GM21390 (cell line): ENCODE measurements at regions not wholly inside any gene's neighbourhood (a gene's known extent, or its start where the extent isn't known, plus 50 kb on each side); places are given as distances from the start of the nearest gene placed in this dataset.

Source experiments
- ATAC-seq: cut with Tn5 transposase; IDR thresholded peaks from one replicate; pipeline ENCODE4 v1.9.1; 2021; ENCODE audit not compliant: unreplicated experiment

GRCh38 chr6:167731731-167732422 is 94.8 kb upstream of the AFDN start:
- no peak for ATAC-seq

- no peak for ATAC-seq
Observed at GRCh38 chr6:167733740-167734661, 92.7 kb upstream of the AFDN start.

DNA sequence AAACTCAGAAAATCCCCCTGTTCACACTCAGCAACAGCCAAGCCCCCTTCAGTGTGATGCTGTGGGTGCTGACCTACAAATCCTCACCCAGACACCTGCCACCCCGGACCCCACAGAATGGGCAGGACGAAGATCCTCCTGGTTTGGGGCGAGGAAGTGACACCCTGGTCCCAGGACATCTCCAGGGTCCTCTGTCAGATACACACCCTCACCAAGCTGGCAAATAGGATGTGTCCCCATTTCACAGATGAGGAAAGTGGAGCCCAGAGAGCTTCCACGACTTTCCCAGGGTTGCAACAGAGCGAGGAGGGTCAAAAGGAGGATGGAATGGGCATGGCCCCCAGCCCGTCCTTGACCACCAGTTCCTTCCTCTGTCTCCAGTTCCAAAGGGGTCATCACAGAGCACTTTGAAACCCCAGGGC is 92.0 kb upstream of the AFDN start:
- no peak for ATAC-seq

DNA sequence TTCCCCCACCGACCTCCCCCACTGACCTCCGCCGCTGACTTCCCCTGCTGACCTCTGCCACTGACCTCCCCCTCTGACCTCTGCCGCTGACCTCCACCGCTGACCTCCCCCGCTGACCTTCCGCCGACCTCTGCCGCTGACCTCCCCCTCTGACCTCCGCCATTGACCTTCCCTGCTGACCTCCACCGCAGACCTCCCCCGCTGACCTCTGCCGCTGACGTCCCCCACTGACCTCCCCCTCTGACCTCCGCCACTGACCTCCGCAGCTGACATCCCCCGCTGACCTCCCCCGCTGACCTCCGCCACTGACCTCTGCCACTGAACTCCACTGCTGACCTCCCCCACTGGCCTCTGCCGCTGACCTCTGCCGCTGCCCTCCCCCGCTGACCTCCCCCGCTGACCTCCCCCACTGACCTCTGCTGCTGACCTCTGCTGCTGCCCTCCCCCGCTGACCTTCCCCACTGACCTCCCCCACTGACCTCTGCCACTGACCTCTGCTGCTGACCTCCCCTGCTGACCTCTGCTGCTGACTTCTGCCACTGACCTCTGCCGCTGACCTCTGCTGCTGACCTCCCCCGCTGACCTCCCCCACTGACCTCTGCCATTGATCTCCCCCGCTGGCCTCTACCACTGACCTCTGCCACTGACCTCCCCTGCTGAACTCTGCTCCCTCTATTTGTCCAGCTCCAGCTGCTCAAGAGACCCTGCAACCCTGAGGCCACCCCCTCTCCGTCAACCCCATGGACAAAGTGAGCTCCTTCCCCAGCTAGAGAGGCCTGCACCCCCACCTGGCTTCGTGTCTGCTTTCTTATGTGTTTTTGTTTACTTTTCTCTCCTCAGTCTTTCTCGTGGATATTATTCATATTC is 91.4 kb upstream of the AFDN start:
- ATAC-seq = no peak

GRCh38 chr6:167735951-167736288 is 90.8 kb upstream of the AFDN start:
- ATAC-seq = no peak

DNA sequence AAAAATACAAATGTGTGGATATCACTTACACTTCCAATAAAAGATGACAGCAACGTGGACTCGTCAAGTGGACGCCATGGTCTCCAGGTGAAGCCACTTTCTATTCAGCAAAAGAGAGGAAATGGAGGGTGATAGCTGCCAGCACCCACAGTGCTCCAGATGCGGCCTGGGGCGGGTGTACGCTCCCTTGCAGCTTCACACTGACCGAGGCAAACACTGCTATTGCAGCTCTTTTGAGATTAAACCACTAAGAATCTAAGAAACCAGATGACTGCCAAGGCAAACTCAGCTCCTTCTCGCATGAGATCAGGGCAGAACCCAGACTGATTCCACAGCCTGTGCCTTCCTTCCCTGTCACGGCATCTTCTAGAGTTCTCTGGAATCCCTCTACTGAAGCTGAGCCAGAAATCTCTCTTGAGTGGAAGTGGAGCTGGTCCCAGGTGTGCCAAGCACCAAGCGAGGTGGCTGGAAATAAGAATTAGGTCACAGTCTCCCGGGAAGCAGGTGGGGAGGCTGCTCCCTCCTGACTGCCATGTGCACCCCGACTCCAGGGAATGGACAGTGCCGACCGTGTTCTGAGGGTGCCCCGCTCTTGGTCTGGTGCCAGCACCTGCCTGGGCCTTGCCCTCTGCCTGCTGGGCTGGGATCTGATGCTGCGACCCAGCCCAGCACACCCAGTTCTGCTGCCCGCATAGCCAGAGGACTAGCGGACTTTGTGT is 90.1 kb upstream of the AFDN start:
- no peak for ATAC-seq

DNA sequence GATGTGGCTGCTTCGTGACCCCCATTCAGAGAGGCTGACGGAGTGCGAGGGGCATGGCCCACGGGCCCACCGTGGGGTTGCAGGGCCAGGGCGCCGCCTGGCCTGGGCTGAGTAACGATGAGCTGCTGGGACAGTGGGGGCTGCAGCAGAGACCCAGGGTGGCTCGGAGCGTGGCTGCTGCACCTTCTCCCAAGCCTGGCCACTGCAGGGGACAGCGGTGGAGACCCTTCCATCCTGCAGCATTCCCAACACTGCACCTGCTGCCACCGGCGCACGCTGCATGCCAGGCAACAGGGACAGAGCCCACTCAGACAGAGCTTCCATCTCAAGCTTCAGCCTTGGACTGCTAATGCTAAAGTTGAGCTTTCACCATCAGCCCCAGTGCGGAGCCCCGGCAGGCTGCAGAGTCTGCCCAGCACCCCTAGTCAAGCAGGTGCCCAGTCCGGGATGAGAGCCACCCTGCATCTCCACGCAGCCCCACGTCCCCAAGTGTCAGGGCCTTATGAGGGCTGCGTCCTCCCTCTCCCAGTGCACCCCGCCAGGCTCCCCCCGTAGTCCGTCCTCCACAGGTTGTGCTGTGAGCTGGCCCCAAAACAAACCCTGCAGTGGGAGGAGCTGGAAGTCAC is 89.4 kb upstream of the AFDN start:
- no peak for ATAC-seq

DNA sequence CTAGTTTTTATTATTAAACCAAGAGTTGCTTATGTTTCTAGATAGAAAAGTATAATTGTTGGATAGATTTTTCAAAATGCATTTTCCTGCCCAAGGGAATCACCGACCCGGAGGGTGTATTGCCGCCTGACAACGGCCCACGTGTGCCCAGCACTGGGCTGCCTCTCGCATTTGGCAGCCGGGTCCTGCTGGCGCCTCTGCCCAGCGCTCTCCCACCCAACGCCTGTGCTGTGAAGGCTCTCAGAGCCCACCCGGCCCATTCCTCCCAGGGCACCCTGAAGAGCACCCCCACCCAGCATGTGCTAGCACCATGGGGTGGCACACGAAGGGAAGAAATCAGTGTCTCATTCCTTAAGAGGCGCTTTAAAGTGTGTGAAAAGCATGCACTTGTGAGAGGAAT is 88.3 kb upstream of the AFDN start:
- no peak for ATAC-seq

- no peak for ATAC-seq
Observed at GRCh38 chr6:167739721-167740475, 86.8 kb upstream of the AFDN start.

GRCh38 chr6:167742719-167743303 is 83.9 kb upstream of the AFDN start:
- ATAC-seq = no peak

DNA sequence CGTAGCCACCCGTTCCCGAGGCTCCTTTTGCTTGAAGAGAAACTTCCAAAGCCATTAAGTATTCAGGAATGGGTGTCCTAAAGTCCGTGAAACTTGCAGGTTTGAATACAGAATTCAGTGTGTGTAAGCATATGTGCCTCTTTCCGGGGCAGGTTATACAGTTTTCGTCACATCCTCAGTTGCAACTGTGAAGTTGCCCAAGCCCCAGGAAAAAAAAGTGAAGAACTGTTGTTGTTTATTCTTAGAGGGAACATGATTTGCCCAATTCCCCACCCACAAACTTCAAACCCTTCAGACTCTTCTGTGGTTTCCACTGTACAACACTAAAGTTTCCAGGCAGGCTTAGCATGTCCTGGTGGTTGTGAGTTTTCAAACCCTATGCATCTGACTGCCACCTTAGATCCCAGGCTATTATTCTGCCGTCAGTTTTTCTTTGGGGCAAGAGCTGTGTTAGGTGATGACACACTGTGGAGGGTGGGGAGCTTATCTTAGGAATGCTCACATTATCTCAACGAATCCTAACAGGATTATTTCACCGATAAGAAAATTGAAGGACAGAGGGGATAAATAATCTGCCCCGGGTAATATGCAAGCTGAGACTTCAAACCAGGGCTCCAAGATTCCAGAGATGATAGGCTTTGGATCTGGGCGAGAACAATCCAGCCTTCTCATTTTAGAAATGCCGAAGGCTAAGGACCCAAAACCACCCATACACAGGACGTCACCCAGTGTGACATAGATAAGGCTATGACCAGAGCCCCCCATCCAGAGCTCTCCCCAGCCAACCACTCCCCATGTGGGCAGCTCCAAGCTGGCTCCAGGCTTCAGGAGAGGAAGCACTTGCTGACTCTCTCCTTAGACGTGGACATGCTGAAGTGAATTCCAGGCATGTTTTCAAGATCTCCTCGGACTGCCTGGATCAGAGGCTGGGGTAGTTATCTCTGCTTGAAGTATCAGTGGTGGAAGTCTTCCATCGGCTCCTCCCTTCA is 81.7 kb upstream of the AFDN start:
- no peak for ATAC-seq

GRCh38 chr6:167745670-167746389 is 80.9 kb upstream of the AFDN start:
- no peak for ATAC-seq

GRCh38 chr6:167746390-167746907 is 80.3 kb upstream of the AFDN start:
- ATAC-seq = no peak

DNA sequence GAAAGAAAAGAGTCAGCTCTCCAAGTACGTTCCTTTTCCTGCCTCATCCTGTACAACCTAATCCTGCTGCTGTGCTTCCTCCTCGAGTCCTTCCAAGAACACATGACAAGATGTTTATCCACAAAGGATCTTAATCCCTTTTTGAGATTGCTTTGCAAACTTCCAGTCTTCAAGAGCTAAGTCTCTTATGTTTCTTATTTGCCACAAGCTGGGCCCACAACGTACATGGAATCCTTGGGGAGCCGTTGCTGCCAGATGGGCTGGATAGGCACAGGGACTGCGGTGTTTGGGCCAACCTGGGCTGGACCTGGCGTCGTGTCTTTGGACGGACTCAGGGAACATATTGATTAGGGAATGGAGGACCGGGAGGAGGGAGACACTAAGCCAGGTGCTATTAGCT is 79.7 kb upstream of the AFDN start:
- ATAC-seq = no peak

DNA sequence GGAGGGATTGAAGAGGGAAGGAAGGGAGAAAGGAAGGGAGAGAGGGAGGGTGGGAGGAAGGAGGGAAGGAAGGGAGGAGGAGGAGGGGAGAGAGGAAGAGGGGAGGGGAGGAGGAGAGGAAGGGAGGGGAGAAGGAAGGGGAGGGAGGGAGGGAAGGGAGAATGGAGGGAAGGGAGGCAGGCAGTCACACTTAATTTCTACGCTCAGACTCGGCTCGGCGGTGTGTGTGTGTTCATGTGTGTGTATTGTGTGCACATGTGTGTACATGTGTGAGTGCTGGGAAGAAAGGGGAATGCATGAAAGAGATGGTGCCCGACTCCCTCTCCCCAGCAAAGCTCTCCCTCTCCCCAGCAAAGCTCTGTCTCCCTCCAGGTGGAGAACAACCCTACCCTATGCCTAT is 79.1 kb upstream of the AFDN start:
- ATAC-seq = no peak

GRCh38 chr6:167748046-167748445 is 78.7 kb upstream of the AFDN start:
- ATAC-seq = no peak
